IMR-90 (cell line): ENCODE measurements at regions not wholly inside any gene's neighbourhood (a gene's known extent, or its start where the extent isn't known, plus 50 kb on each side); places are given as distances from the start of the nearest gene placed in this dataset.

Source experiments
- ATAC-seq: fragments of 200-7000 bp; cut with Tn5 transposase; 2 replicates; pipeline ENCODE4 v1.9.1; 2020; ENCODE audit warnings: low read depth, mild to moderate bottlenecking, moderate library complexity
- BruUV-seq: library from RNA; stranded (reverse); fragments of 400-500 nt; replicated peaks from 2 replicates; lab custom pipeline; 2021; lab: Mats Ljungman, UMichigan
- CTCF ChIA-PET: fragments of 300-600 bp; formaldehyde crosslinking; extraction: SDS; loops from one replicate; lab custom pipeline; 2021; ENCODE audit warnings: antibody characterized with exemption; lab: Yijun Ruan, JAX
- POLR2A ChIA-PET: fragments of 300-600 bp; sonication (Branson Sonifier 250); formaldehyde crosslinking; loops from one replicate; lab custom pipeline; 2022; ENCODE audit warnings: antibody characterized with exemption; ENCODE audit not compliant: unreplicated experiment; lab: Charles Lee
- DNase-seq: peaks from one replicate; pipeline ENCODE4 v3.0.0; 2013
- H2AFZ ChIP-seq: replicated peaks from 2 replicates; pipeline ENCODE3; 2013; ENCODE audit warnings: low read length, mild to moderate bottlenecking; ENCODE audit not compliant: poor library complexity
- H2AK5ac ChIP-seq: 2 replicates; pipeline ENCODE4 v1.6.1; 2013; ENCODE audit warnings: low read depth, low read length, inconsistent platforms
- H2AK9ac ChIP-seq: replicated peaks from 2 replicates; pipeline ENCODE3; 2013; ENCODE audit warnings: mild to moderate bottlenecking, low read depth, low read length, moderate library complexity; ENCODE audit not compliant: poor library complexity
- H2BK120ac ChIP-seq: 2 replicates; pipeline ENCODE4 v1.6.1; 2013; ENCODE audit warnings: low read depth, low read length, inconsistent platforms
- H2BK15ac ChIP-seq: 3 replicates; pipeline ENCODE4 v1.6.1; 2013; ENCODE audit warnings: low read depth, low read length, inconsistent platforms
- H2BK20ac ChIP-seq: 2 replicates; pipeline ENCODE4 v1.6.1; 2013; ENCODE audit warnings: low read depth, mild to moderate bottlenecking, inconsistent platforms, low read length, moderate library complexity
- H2BK5ac ChIP-seq: 2 replicates; pipeline ENCODE4 v1.6.1; 2013; ENCODE audit warnings: mild to moderate bottlenecking, low read depth, low read length, inconsistent platforms; ENCODE audit not compliant: poor library complexity, severe bottlenecking
- H3K14ac ChIP-seq: replicated peaks from 2 replicates; pipeline ENCODE4 v1.6.1; 2013; ENCODE audit warnings: low read depth, low read length, inconsistent platforms
- H3K18ac ChIP-seq: 2 replicates; pipeline ENCODE4 v1.6.1; 2013; ENCODE audit warnings: low read depth, low read length, control low read depth
- H3K23ac ChIP-seq: 2 replicates; pipeline ENCODE4 v1.6.1; 2013; ENCODE audit warnings: low read depth, low read length, inconsistent platforms
- H3K27ac ChIP-seq: 2 replicates; pipeline ENCODE4 v1.5.1; 2013; ENCODE audit warnings: mild to moderate bottlenecking, control low read depth, low read length; ENCODE audit not compliant: insufficient read depth
- H3K27me3 ChIP-seq: 2 replicates; pipeline ENCODE4 v1.6.1; 2013; ENCODE audit warnings: low read length; ENCODE audit not compliant: control insufficient read depth, insufficient read depth
- H3K36me3 ChIP-seq: 2 replicates; pipeline ENCODE4 v1.6.1; 2013; ENCODE audit warnings: low read length, mixed read lengths; ENCODE audit not compliant: control insufficient read depth, insufficient read depth
- H3K4ac ChIP-seq: 2 replicates; pipeline ENCODE4 v1.6.1; 2013; ENCODE audit warnings: low read depth, low read length, inconsistent platforms
- H3K4me1 ChIP-seq: 2 replicates; pipeline ENCODE4 v1.6.1; 2013; ENCODE audit warnings: low read length, mixed read lengths; ENCODE audit not compliant: control insufficient read depth, insufficient read depth
- H3K4me2 ChIP-seq: 2 replicates; pipeline ENCODE4 v1.6.1; 2013; ENCODE audit warnings: low read depth, mild to moderate bottlenecking, control low read depth, low read length, moderate library complexity
- H3K4me3 ChIP-seq: 2 replicates; pipeline ENCODE4 v1.5.1; 2013; ENCODE audit warnings: low read depth, mild to moderate bottlenecking, control low read depth, low read length, moderate library complexity; ENCODE audit not compliant: insufficient read depth
- H3K56ac ChIP-seq: 2 replicates; pipeline ENCODE4 v1.6.1; 2013; ENCODE audit warnings: low read length, inconsistent platforms; ENCODE audit not compliant: insufficient read depth; ENCODE audit errors: extremely low read depth
- H3K79me1 ChIP-seq, 2 experiments: 2 replicates each; pipeline ENCODE4 v1.6.1; 2013; ENCODE audit warnings: low read length in 2 of 2, inconsistent platforms in 1 of 2, low read depth in 1 of 2
- H3K9ac ChIP-seq: 2 replicates; pipeline ENCODE4 v1.6.1; 2013; ENCODE audit warnings: low read depth, low read length, control low read depth
- H3K9me1 ChIP-seq: 2 replicates; pipeline ENCODE4 v1.6.1; 2013; ENCODE audit warnings: low read length, inconsistent platforms; ENCODE audit not compliant: insufficient read depth
- H3K9me3 ChIP-seq: 2 replicates; pipeline ENCODE4 v1.6.1; 2013; ENCODE audit warnings: low read length; ENCODE audit not compliant: control insufficient read depth, insufficient read depth
- H4K20me1 ChIP-seq: 2 replicates; pipeline ENCODE4 v1.6.1; 2013; ENCODE audit warnings: low read length, inconsistent platforms; ENCODE audit not compliant: insufficient read depth
- H4K5ac ChIP-seq: 2 replicates; pipeline ENCODE4 v1.6.1; 2013; ENCODE audit warnings: mild to moderate bottlenecking, low read depth, low read length, control low read depth
- H4K8ac ChIP-seq, 2 experiments: 2 replicates each; pipeline ENCODE4 v1.6.1; 2013; ENCODE audit warnings: low read depth in 2 of 2, low read length in 2 of 2, control low read depth in 1 of 2, inconsistent platforms in 1 of 2
- H4K91ac ChIP-seq: 2 replicates; pipeline ENCODE4 v1.6.1; 2013; ENCODE audit warnings: low read depth, low read length, inconsistent platforms; ENCODE audit not compliant: insufficient read depth
- CHD1 ChIP-seq: IDR thresholded peaks from 2 replicates; pipeline ENCODE4 v1.6.1; 2012; ENCODE audit warnings: low read depth, low read length, improper control_type of control experiment
- MAFK ChIP-seq: IDR thresholded peaks from 2 replicates; pipeline ENCODE4 v1.6.1; 2012; ENCODE audit warnings: low read depth, low read length, improper control_type of control experiment
- RAD21 ChIP-seq: IDR thresholded peaks from 2 replicates; pipeline ENCODE4 v1.6.1; 2012; ENCODE audit warnings: low read length, improper control_type of control experiment
- WGBS, 2 experiments: methylation state at CpG; one replicate each; pipeline versions ENCODE4 v1.1.5 to v1.1.7; 2013; ENCODE audit warnings: missing lambda C conversion rate in 2 of 2; ENCODE audit not compliant: insufficient read length in 1 of 2; ENCODE audit errors: extremely low coverage in 2 of 2; 5-methylcytosine and 5-hydroxymethylcytosine counted together
- dilution Hi-C: fragments of 300-500 bp; cut with HindIII; formaldehyde crosslinking; loops from one replicate; pipeline ENCODE4 v1.14.3; 2018; ENCODE audit warnings: low sequenced_read_pairs; ENCODE audit not compliant: unreplicated experiment
- in situ Hi-C: fragments of 300-500 bp; cut with MboI; formaldehyde crosslinking; loops from 3 replicates; pipeline ENCODE4 v1.14.3; 2019; ENCODE audit warnings: low sequenced_read_pairs, inconsistent platforms, mixed read lengths
- intact Hi-C: fragments of 100-400 bp; cut with micrococcal nuclease; formaldehyde crosslinking; loops from 2 replicates; pipeline ENCODE4 v1.10.0; 2022

- Histone ChIP-seq H3K27me3 (no peaks in the 10 kb centered on the region), H2BK120ac (peak overlapping the region; percentile 62; the same call in 1 of the 2 replicates), H2BK20ac (peak overlapping the region; percentile 7; the same call in 1 of the 2 replicates), H3K18ac (0 out of 2 replicates have a peak overlapping the region, but pooled peaks have one; percentile 52), H3K14ac (no peak overlapping the region; the same call in 1 of the 2 replicates), H4K91ac (no peak overlapping the region), H3K27ac (peak overlapping the region; percentile 21; the same call in 1 of the 2 replicates), H3K9ac (no peak overlapping the region), H3K36me3 (no peaks in the 10 kb centered on the region), H3K23ac (no peak overlapping the region), H3K4me2 (no peak overlapping the region), H3K79me1 (no peaks in the 10 kb centered on the region), H3K4ac (peak overlapping the region; percentile 43; the same call in 1 of the 2 replicates), H2AFZ (no peak overlapping the region), H4K5ac (no peak overlapping the region; the same call in 1 of the 2 replicates), H3K9me3 (no peaks in the 10 kb centered on the region), H2AK9ac (no peak overlapping the region), H3K4me3 (no peak overlapping the region), H3K4me1 (peaks cover 7% of the 10 kb centered on the region), H2AK5ac (peak overlapping the region; percentile 45), H3K9me1 (no peaks in the 10 kb centered on the region), H2BK5ac (no peak overlapping the region), H3K56ac (no peak overlapping the region), H2BK15ac (no peak overlapping the region), H4K20me1 (no peaks in the 10 kb centered on the region), H4K8ac (no peak overlapping the region)
- intact Hi-C loops (loop anchor here (5.0 kb wide), 1 partner anchor 38 kb away; no protein-coding TSS in a partner anchor), dilution Hi-C loops (no loop called here), in situ Hi-C loops (no loop called here)
- DNase-seq, result peak; percentile 75
- WGBS, 2 experiments, result 80% methylated on average over 1 of the region's 4 CpGs; no CpG with 5 or more reads in 1 of the 2 experiments
- ChIA-PET POLR2A (no interaction called here), CTCF (no interaction called here)
- ATAC-seq, result no peak
- no TSS peak for BruUV-seq
- TF ChIP-seq CHD1, result no peak
- no peak for TF ChIP-seq RAD21
- TF ChIP-seq MAFK, result peak; percentile 72
These were observed 99.3 kb upstream of the EGFL6 start for GRCh38 chrX:13469963-13470684.
